Muscle layer of duodenum (tissue), 2 donors: ENCODE measurements at regions not wholly inside any gene's neighbourhood (a gene's known extent, or its start where the extent isn't known, plus 50 kb on each side); places are given as distances from the start of the nearest gene placed in this dataset.
"Not testable (repeated sequence)": the region's sequence is repeated elsewhere in the genome, so short reads cannot be mapped to it uniquely, and the experiment has no call there.

ENCODE experiments used
- H3K27ac ChIP-seq: one replicate; pipeline ENCODE4 v1.7.0; 2013; ENCODE audit warnings: mild to moderate bottlenecking, low read length
- H3K27me3 ChIP-seq: one replicate; pipeline ENCODE4 v1.7.0; 2013; ENCODE audit warnings: low read depth, mild to moderate bottlenecking, control low read depth, low read length
- H3K36me3 ChIP-seq, 2 donors: one replicate each; pipeline ENCODE4 v1.7.0; 2013; ENCODE audit warnings: low read length in 2 of 2, control low read depth in 1 of 2, mild to moderate bottlenecking in 1 of 2; ENCODE audit not compliant: insufficient read depth in 2 of 2, control insufficient read depth in 1 of 2
- H3K4me1 ChIP-seq, 2 donors: one replicate each; pipeline ENCODE4 v1.7.0; 2013; ENCODE audit warnings: low read length in 2 of 2, mild to moderate bottlenecking in 2 of 2, control low read depth in 1 of 2, moderate library complexity in 1 of 2; ENCODE audit not compliant: insufficient read depth in 2 of 2, control insufficient read depth in 1 of 2
- H3K4me3 ChIP-seq, 2 donors: one replicate each; pipeline ENCODE4 v1.7.0; 2013; ENCODE audit warnings: low read length in 2 of 2, low read depth in 1 of 2, mild to moderate bottlenecking in 1 of 2
- H3K9me3 ChIP-seq, 2 donors: one replicate each; pipeline ENCODE4 v1.7.0; 2013; ENCODE audit warnings: low read length in 2 of 2, control low read depth in 1 of 2, mild to moderate bottlenecking in 1 of 2; ENCODE audit not compliant: control insufficient read depth in 1 of 2
- donor health status: healthy.

GRCh38 chr3:193822492-193823212 lies 229.6 kb downstream of the OPA1 start:
- H3K4me1 ChIP-seq = no peaks in the 10 kb centered on the region
- H3K27me3 ChIP-seq = no peaks in the 10 kb centered on the region
- H3K9me3 ChIP-seq = no peaks in the 10 kb centered on the region
- H3K4me3 ChIP-seq = no peak overlapping the region
- no peaks in the 10 kb centered on the region for H3K36me3 ChIP-seq
- H3K27ac ChIP-seq = no peak overlapping the region

DNA sequence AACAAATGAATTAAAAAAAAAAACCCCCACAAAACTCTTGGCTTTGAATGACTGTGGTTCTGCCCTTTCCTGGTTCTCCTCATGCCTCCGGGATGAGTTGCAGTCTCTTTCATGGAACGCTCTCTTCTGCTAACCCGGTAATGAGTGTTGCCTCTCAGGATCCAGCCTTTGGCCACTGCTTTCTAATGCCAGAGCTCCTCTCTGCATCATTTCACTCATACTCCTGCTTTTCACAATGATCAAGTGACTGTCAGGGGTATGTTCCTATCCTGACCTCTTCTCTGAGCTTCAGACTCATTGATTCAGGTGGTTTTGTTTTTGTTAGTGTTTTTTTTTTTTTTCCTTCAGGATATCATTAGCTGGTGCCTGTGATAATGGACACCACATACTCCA lies 230.2 kb downstream of the OPA1 start:
- not testable (repeated sequence) for H3K27me3 ChIP-seq, H3K36me3 ChIP-seq, H3K27ac ChIP-seq, H3K9me3 ChIP-seq, H3K4me1 ChIP-seq, H3K4me3 ChIP-seq

GRCh38 chr3:193824365-193824764 lies 231.4 kb downstream of the OPA1 start:
- Histone ChIP-seq H3K27me3 (no peaks in the 10 kb centered on the region), H3K4me3 (no peak overlapping the region), H3K4me1 (no peaks in the 10 kb centered on the region), H3K9me3 (no peaks in the 10 kb centered on the region), H3K27ac (no peak overlapping the region), H3K36me3 (no peaks in the 10 kb centered on the region)

DNA sequence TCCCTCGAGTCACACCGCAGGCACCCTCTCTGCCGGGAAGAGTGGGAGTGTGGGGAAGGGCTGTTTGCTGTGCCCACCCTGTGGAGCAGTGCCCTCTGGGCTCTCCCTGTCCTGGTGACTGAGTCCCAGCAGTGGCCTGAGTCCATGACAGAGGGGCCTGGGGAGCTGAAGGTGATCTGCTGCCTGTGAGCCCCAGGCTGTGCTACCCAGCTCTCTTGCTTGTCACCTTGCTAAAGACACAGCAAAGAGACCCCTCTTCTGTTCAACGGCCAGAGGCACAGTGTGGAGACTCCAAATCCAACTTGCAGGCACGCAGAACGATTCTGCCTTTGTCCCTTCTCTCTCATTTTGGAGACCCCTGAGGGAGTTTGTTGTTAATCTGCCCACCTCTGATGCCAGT lies 232.6 kb downstream of the OPA1 start:
- Histone ChIP-seq H3K27me3 (no peaks in the 10 kb centered on the region), H3K27ac (peak overlapping the region; percentile 42), H3K4me1 (no peaks in the 10 kb centered on the region), H3K36me3 (no peaks in the 10 kb centered on the region), H3K9me3 (no peaks in the 10 kb centered on the region), H3K4me3 (no peak overlapping the region)

DNA sequence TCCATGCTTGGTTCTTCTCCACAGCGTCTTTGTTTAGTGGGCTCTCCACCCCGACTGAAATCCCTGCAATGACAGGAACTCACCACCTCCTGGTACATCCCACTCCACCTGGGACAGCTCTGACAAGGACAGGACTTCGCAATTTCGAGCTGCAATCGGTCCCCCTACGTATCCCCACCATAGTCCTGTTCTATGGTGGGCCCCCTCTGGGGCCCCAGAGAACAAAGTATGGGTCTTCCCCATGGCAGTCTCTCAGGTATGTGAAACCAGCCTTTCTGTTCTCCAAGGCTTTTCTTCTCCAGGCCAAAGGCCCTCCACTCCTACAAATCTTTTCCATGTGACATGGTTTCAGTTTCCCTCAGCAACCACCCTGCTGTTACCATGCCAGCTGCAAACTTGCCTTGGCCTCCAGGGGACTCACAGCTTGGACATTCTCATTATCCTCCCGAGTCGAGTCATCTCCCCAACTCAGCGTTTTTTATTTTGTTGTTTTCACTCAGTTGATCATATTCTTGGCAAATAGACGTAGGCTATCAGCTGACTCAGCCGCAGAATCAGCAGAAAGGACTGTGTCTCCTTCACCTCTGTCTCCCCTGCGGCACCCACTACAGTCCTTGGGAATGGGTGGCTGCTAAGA lies 233.3 kb downstream of the OPA1 start:
- Histone ChIP-seq H3K27ac (peak overlapping the region; percentile 42), H3K9me3 (no peaks in the 10 kb centered on the region), H3K36me3 (no peaks in the 10 kb centered on the region), H3K27me3 (no peaks in the 10 kb centered on the region), H3K4me1 (no peaks in the 10 kb centered on the region), H3K4me3 (no peak overlapping the region)

GRCh38 chr3:193827040-193827669 lies 234.1 kb downstream of the OPA1 start:
- Histone ChIP-seq H3K36me3 (no peaks in the 10 kb centered on the region), H3K9me3 (no peaks in the 10 kb centered on the region), H3K27me3 (no peaks in the 10 kb centered on the region), H3K4me3 (no peak overlapping the region), H3K27ac (no peak overlapping the region), H3K4me1 (no peaks in the 10 kb centered on the region)

DNA sequence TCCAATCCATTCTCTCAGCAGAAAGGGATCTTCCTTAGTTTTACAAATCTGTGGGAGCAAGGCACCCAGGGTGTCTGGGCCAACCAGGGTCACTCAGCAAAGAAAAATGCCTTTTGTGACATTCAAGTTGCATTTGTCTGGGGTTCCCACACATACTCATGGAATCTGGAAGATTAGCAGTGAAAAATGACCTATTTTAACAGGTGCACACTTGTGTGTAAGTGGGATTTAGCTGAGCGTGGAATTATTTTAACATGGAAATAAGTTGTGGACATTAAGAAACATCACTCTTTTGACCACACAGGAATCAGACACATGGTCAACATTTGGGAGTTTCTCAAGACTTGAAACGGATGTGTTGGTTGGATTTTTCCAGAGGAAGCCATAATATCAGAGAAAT lies 234.9 kb downstream of the OPA1 start:
- Histone ChIP-seq H3K27ac (no peak overlapping the region), H3K4me3 (no peak overlapping the region), H3K4me1 (peaks cover 0 to 4% of the 10 kb centered on the region in 2 donors), H3K36me3 (no peaks in the 10 kb centered on the region), H3K9me3 (no peaks in the 10 kb centered on the region), H3K27me3 (no peaks in the 10 kb centered on the region)

- Histone ChIP-seq H3K27me3 (no peaks in the 10 kb centered on the region), H3K9me3 (no peaks in the 10 kb centered on the region), H3K4me1 (peaks cover 0 to 9% of the 10 kb centered on the region in 2 donors), H3K36me3 (no peaks in the 10 kb centered on the region), H3K4me3 (no peak overlapping the region), H3K27ac (no peak overlapping the region)
These were observed 235.5 kb downstream of the OPA1 start for GRCh38 chr3:193828477-193828876.

- Histone ChIP-seq H3K9me3 (no peaks in the 10 kb centered on the region), H3K4me1 (peaks cover 0 to 9% of the 10 kb centered on the region in 2 donors), H3K27me3 (no peaks in the 10 kb centered on the region), H3K36me3 (no peaks in the 10 kb centered on the region), H3K4me3 (no peak overlapping the region), H3K27ac (no peak overlapping the region)
These were observed 236.8 kb downstream of the OPA1 start for GRCh38 chr3:193829781-193830180.

DNA sequence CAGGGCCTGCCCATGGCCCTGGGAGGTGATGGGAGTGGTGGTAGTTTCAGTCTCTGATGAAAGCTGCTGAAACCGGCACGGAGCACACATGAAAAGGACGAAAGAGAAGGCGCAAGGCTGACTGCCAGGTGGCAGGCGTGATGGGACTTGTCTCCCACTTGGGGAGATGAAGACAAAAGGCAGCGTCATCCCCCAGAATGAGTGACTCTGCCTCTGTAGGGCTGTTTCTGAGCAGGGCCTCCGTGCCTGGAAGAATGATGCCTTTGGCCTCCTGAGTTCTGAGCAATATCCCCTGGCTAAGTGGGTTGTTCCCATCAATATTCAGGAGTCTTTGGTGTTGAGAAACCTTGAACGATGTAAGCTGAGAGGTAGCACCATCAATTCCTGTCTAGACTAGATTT lies 237.8 kb downstream of the OPA1 start:
- Histone ChIP-seq H3K36me3 (no peaks in the 10 kb centered on the region), H3K27ac (no peak overlapping the region), H3K27me3 (no peaks in the 10 kb centered on the region), H3K9me3 (no peaks in the 10 kb centered on the region), H3K4me1 (peaks cover 0 to 9% of the 10 kb centered on the region in 2 donors), H3K4me3 (no peak overlapping the region)

DNA sequence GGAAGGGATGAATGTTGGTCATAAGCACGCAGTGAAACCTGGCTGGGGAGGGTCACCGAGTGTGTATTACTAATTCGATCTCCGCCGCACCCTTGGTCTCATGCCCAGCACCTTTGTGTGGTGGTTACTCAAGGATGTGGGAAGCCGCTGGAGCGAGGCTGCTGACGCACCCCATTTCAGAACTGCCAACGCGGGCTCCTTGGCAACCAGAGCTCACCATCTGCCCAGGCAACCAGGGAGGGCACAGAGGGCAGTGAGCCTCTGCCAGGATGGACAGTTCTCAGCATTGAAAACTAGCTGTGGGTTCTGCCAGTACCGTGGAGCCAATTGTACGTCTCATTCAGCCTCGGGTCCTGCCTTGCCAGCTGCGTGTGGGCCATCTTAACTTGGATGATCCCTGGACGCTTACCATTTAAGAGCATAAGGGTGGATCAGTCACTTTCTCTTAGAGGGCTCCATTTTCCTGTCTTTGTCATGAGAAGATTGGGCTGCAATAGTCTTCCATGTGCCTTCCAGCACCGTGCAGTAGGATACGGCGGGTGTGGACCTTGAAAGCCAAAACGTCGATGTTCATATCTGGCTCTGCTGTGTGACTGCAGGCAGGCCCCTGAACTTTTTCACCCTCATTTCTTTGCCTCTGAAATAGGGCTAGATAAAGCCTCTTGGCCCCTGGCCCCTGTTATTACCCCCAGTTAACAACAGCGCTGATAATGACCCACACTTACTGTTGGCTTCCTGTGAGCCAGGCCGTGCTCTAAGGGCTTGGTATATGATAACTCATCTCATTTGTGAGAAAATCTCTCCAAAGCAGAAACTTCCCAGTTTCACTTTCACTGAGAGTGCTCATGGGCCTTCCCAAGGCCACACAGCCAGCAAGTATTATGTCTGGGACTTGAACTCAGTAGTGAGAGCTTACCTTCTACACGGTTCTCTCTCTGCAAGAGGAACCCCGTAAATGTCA lies 238.8 kb downstream of the OPA1 start:
- Histone ChIP-seq H3K27ac (peak overlapping the region; percentile 65), H3K4me1 (peaks cover 0 to 9% of the 10 kb centered on the region in 2 donors), H3K36me3 (no peaks in the 10 kb centered on the region), H3K9me3 (no peaks in the 10 kb centered on the region), H3K4me3 (no peak overlapping the region), H3K27me3 (no peaks in the 10 kb centered on the region)
